NB4 (cell line): ENCODE measurements at regions not wholly inside any gene's neighbourhood (a gene's known extent, or its start where the extent isn't known, plus 50 kb on each side); places are given as distances from the start of the nearest gene placed in this dataset.

Source experiments
- DNase-seq: peaks from one replicate; pipeline ENCODE4 v3.0.0; 2010; ENCODE audit warnings: low read depth
- H3K4me3 ChIP-seq: one replicate; pipeline ENCODE4 v1.5.1; 2011; ENCODE audit warnings: mild to moderate bottlenecking, low read depth, low read length, moderate library complexity
- MYC ChIP-seq: IDR thresholded peaks from 2 replicates; pipeline ENCODE4 v1.6.1; 2011; ENCODE audit warnings: low read depth, low read length
- POLR2A ChIP-seq: IDR thresholded peaks from 2 replicates; pipeline ENCODE4 v1.6.1; 2011; ENCODE audit warnings: mild to moderate bottlenecking; ENCODE audit not compliant: insufficient read length; ENCODE audit errors: extremely low read depth
- TF ChIP-seq, protein P1 (sequence below): IDR thresholded peaks from one replicate; pipeline ENCODE4 v1.5.1; 2012; ENCODE audit warnings: low read depth, low read length
- TF ChIP-seq, protein P2 (sequence below): IDR thresholded peaks from 2 replicates; pipeline ENCODE4 v1.6.1; 2011; ENCODE audit warnings: low read depth, low read length

DNA sequence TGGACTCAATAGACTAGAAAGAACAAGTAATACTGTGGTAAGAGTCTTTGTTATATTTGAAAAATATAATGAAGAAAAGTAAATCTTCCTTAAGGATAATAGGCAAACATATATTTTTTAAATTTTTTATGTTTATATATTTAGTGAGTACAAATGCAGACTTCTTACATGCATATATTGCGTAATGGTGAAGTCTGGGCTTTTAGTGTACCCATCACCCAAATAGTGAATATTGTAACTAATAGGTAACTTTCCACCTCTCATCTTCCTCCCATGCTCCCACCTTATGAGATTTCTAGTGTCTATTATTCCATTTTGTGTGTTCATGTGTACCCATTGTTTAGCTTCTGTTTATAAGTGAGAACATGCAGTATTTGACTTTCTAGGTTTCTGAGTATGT, 711.2 kb upstream of the NDST4 start:
- DNase-seq, result no peak
- no peak for TF ChIP-seq MYC
- TF ChIP-seq POLR2A, result no peak
- TF ChIP-seq, protein P1, sequence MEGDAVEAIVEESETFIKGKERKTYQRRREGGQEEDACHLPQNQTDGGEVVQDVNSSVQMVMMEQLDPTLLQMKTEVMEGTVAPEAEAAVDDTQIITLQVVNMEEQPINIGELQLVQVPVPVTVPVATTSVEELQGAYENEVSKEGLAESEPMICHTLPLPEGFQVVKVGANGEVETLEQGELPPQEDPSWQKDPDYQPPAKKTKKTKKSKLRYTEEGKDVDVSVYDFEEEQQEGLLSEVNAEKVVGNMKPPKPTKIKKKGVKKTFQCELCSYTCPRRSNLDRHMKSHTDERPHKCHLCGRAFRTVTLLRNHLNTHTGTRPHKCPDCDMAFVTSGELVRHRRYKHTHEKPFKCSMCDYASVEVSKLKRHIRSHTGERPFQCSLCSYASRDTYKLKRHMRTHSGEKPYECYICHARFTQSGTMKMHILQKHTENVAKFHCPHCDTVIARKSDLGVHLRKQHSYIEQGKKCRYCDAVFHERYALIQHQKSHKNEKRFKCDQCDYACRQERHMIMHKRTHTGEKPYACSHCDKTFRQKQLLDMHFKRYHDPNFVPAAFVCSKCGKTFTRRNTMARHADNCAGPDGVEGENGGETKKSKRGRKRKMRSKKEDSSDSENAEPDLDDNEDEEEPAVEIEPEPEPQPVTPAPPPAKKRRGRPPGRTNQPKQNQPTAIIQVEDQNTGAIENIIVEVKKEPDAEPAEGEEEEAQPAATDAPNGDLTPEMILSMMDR, result no peak
- TF ChIP-seq, protein P2, sequence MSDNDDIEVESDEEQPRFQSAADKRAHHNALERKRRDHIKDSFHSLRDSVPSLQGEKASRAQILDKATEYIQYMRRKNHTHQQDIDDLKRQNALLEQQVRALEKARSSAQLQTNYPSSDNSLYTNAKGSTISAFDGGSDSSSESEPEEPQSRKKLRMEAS, result no peak
- no peak overlapping the region for H3K4me3 ChIP-seq

DNA sequence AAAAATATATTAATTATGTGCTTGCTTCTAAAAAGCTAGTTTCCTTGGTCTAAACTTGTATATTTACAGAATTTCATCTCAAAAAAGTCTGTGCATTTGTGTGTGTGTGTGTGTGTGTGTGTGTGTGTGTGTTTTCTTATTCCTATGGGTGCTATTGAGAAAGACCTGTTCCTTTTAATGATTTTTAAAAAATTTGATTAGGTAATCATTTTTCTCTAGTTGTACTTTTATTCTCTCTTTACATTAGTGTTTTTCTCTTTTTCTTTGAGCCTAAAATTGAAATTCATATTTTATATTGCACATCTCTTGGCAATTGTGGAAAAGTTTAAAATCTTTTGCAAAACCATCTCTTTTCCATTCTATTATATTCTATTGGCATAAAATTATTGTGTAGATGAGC, 690.4 kb upstream of the NDST4 start:
- no peak for DNase-seq
- no peak overlapping the region for H3K4me3 ChIP-seq
- TF ChIP-seq, protein P2, result no peak
- TF ChIP-seq, protein P1, result no peak
- TF ChIP-seq POLR2A (no peak), MYC (no peak)

DNA sequence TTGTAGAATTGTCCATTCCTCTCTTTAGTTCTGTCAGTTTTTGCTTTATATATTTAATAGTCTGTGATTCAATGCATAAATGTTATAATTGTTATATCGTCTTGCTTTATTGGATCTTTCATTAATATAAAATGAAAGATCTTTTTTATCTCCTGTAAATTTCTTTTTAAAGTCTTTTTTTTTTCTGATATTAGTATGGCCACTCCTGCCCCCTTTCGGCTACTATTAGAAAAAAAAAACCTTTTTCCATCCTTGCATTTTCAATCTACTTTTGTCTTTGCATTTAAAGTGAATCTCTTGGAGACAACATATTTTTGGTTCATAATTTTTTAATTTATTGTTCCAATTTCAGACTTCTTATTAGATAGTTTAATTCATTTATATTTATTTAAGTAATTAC, 677.4 kb upstream of the NDST4 start:
- DNase-seq, result peak; percentile 7
- no peak overlapping the region for H3K4me3 ChIP-seq
- TF ChIP-seq, protein P1, result no peak
- TF ChIP-seq MYC (no peak), POLR2A (no peak)
- TF ChIP-seq, protein P2, result no peak

DNA sequence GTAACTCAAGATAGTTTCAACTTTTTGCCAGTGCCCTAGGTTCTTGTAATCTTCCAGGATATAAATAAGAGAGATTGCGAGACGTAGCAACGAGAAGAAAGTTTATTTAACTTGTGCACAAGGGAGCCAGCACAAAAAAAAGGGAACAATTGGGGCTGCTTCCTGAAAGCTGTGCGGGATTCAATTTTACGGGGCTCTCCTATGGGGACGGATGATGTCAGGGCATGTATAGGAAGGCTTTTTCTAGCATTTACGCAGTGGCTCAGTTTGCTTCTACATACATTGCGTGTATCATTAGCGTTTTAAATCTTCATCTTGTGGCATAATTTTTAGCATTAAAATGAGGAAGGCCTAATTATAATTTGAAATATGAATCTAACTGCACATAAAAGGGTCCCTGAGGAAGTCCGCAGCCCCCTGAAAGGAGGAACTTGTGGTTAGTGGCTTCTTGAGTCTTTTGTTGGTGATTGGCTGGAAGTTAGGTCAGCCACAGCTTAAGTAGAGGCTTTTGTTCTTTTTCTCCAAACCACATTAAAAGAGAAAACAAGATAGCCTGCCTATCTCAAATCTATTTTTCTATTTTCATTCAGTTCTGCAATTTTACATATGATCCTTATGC, 668.2 kb upstream of the NDST4 start:
- H3K4me3 ChIP-seq, result peak overlapping the region; percentile 39
- peak; percentile 89 for DNase-seq
- no peak for TF ChIP-seq POLR2A
- TF ChIP-seq MYC, result no peak
- TF ChIP-seq, protein P2, result no peak
- TF ChIP-seq, protein P1, result no peak

DNA sequence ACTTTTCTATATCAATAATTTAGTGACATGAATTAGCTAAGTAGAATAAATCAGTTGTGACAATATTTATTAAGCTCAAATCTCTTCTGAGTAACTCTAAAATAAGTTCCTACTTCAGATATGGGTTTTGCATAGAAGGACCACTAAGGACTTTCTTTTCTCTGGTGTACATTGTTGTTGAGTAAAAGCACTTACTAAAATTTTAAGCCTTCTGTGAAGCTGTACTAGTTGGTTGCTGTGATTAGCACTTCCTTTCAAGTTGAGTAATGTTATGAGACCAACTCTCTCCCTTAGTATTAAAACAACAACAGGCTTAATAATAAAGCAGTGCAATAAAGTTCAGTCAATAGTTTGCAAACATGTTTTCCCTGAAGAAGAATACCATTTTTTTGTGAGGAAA, 667.4 kb upstream of the NDST4 start:
- no peak for DNase-seq
- TF ChIP-seq, protein P2, result no peak
- TF ChIP-seq MYC (no peak), POLR2A (no peak)
- TF ChIP-seq, protein P1, result no peak
- no peak overlapping the region for H3K4me3 ChIP-seq

DNA sequence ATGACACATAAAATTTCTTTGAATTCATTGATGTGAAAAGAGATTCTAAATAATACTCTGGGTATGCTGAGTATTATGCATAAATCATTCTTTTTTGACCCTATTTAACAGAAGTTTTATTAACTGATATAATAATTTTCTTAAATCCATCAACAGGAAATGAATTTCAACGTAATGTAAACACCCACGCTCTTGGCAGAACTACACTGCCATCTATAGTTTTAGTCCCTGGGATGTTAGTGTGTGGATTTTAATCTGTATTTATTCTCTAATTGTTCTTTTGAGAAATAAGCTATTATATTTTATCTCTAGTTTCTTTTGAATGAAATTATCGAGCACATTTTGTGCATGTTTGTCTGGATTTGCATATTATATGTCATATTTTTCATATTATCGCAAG, 666.8 kb upstream of the NDST4 start:
- DNase-seq, result no peak
- no peak overlapping the region for H3K4me3 ChIP-seq
- TF ChIP-seq, protein P1, result no peak
- no peak for TF ChIP-seq POLR2A
- TF ChIP-seq, protein P2, result no peak
- no peak for TF ChIP-seq MYC
